Astrocyte (in vitro differentiated cells and primary cell): ENCODE measurements at regions not wholly inside any gene's neighbourhood (a gene's known extent, or its start where the extent isn't known, plus 50 kb on each side); places are given as distances from the start of the nearest gene placed in this dataset.

Experiments
- DNase-seq: peaks from one replicate; pipeline ENCODE4 v3.0.0-alpha.2; 2010; ENCODE audit warnings: low read depth
- FAIRE-seq: peaks from 2 replicates; lab custom pipeline; 2011; peaks lifted over from hg19 to GRCh38; lab: Jason Lieb, UNC
- H2AFZ ChIP-seq: 2 replicates; pipeline ENCODE4 v1.6.0; 2012; ENCODE audit warnings: low read depth, low read length, inconsistent platforms
- H3K27ac ChIP-seq: 2 replicates; pipeline ENCODE4 v1.5.1; 2011; ENCODE audit warnings: low read depth, low read length, inconsistent platforms
- H3K27me3 ChIP-seq: 2 replicates; pipeline ENCODE4 v1.6.0; 2011; ENCODE audit warnings: low read length, inconsistent platforms; ENCODE audit not compliant: insufficient read depth
- H3K36me3 ChIP-seq: 2 replicates; pipeline ENCODE4 v1.5.1; 2011; ENCODE audit warnings: low read length, inconsistent platforms; ENCODE audit not compliant: insufficient read depth
- H3K4me1 ChIP-seq: 2 replicates; pipeline ENCODE4 v1.5.1; 2011; ENCODE audit warnings: low read length, inconsistent platforms; ENCODE audit not compliant: insufficient read depth
- H3K4me2 ChIP-seq: 2 replicates; pipeline ENCODE4 v1.6.0; 2012; ENCODE audit warnings: low read length, inconsistent platforms
- H3K4me3 ChIP-seq: 2 replicates; pipeline ENCODE4 v1.5.1; 2011; ENCODE audit warnings: low read depth, mild to moderate bottlenecking, low read length, inconsistent platforms; ENCODE audit not compliant: insufficient read depth
- H3K79me2 ChIP-seq: 2 replicates; pipeline ENCODE4 v1.6.0; 2012; ENCODE audit warnings: mild to moderate bottlenecking, low read length, inconsistent platforms; ENCODE audit not compliant: insufficient read depth
- H3K9ac ChIP-seq: 2 replicates; pipeline ENCODE4 v1.6.0; 2012; ENCODE audit warnings: mild to moderate bottlenecking, low read length, inconsistent platforms
- H3K9me3 ChIP-seq: 2 replicates; pipeline ENCODE4 v1.5.1; 2012; ENCODE audit warnings: low read depth, mild to moderate bottlenecking, low read length, inconsistent platforms; ENCODE audit not compliant: insufficient read depth
- H4K20me1 ChIP-seq: 2 replicates; pipeline ENCODE4 v1.6.0; 2012; ENCODE audit warnings: low read length, inconsistent platforms; ENCODE audit not compliant: insufficient read depth
- H3K27ac Mint-ChIP-seq: one replicate; pipeline ENCODE4 v1.8.0; 2021; ENCODE audit warnings: mild to moderate bottlenecking, mixed read lengths; ENCODE audit not compliant: unreplicated experiment
- H3K27me3 Mint-ChIP-seq: one replicate; pipeline ENCODE4 v1.8.0; 2021; ENCODE audit warnings: low read depth, mixed read lengths; ENCODE audit not compliant: unreplicated experiment
- H3K36me3 Mint-ChIP-seq: one replicate; pipeline ENCODE4 v1.8.0; 2021; ENCODE audit warnings: low read depth, mixed read lengths; ENCODE audit not compliant: unreplicated experiment
- H3K4me1 Mint-ChIP-seq: one replicate; pipeline ENCODE4 v1.8.0; 2021; ENCODE audit warnings: low read depth, mixed read lengths; ENCODE audit not compliant: unreplicated experiment
- H3K4me3 Mint-ChIP-seq: one replicate; pipeline ENCODE4 v1.8.0; 2021; ENCODE audit warnings: mild to moderate bottlenecking, moderate library complexity, mixed read lengths; ENCODE audit not compliant: unreplicated experiment
- H3K9me3 Mint-ChIP-seq: one replicate; pipeline ENCODE4 v1.8.0; 2021; ENCODE audit warnings: mild to moderate bottlenecking, mixed read lengths; ENCODE audit not compliant: unreplicated experiment
- EZH2 ChIP-seq: IDR thresholded peaks from 2 replicates; pipeline ENCODE4 v1.6.1; 2012; ENCODE audit warnings: mild to moderate bottlenecking, low read length, inconsistent platforms; ENCODE audit not compliant: insufficient read depth
- TF ChIP-seq, protein P1 (sequence below): IDR thresholded peaks from 2 replicates; pipeline ENCODE4 v1.5.1; 2011; ENCODE audit warnings: low read depth, mild to moderate bottlenecking, inconsistent platforms, low read length, moderate library complexity; ENCODE audit not compliant: insufficient read depth

GRCh38 chr2:39954346-39954745 lies 175.3 kb upstream of the THUMPD2 start:
- Histone ChIP-seq H3K4me1 (peaks cover 3% of the 10 kb centered on the region), H3K4me2 (peak overlapping the region; percentile 14), H3K79me2 (no peaks in the 10 kb centered on the region), H3K27me3 (no peaks in the 10 kb centered on the region), H3K9me3 (no peaks in the 10 kb centered on the region), H3K27ac (no peak overlapping the region), H3K9ac (no peak overlapping the region), H3K36me3 (no peaks in the 10 kb centered on the region), H2AFZ (no peak overlapping the region), H4K20me1 (no peaks in the 10 kb centered on the region), H3K4me3 (no peak overlapping the region)
- H3K27ac Mint-ChIP-seq = no peak overlapping the region
- TF ChIP-seq, protein P1, sequence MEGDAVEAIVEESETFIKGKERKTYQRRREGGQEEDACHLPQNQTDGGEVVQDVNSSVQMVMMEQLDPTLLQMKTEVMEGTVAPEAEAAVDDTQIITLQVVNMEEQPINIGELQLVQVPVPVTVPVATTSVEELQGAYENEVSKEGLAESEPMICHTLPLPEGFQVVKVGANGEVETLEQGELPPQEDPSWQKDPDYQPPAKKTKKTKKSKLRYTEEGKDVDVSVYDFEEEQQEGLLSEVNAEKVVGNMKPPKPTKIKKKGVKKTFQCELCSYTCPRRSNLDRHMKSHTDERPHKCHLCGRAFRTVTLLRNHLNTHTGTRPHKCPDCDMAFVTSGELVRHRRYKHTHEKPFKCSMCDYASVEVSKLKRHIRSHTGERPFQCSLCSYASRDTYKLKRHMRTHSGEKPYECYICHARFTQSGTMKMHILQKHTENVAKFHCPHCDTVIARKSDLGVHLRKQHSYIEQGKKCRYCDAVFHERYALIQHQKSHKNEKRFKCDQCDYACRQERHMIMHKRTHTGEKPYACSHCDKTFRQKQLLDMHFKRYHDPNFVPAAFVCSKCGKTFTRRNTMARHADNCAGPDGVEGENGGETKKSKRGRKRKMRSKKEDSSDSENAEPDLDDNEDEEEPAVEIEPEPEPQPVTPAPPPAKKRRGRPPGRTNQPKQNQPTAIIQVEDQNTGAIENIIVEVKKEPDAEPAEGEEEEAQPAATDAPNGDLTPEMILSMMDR = no peak
- TF ChIP-seq EZH2 = no peak
- DNase-seq (peak; percentile 65), FAIRE-seq (peak; percentile 63)
- no peaks in the 10 kb centered on the region for H3K9me3 Mint-ChIP-seq
- H3K4me3 Mint-ChIP-seq = no peak overlapping the region
- peaks cover 13% of the 10 kb centered on the region for H3K4me1 Mint-ChIP-seq
- H3K36me3 Mint-ChIP-seq = no peaks in the 10 kb centered on the region
- H3K27me3 Mint-ChIP-seq = no peaks in the 10 kb centered on the region

GRCh38 chr2:39949131-39949530 lies 170.1 kb upstream of the THUMPD2 start:
- no peak overlapping the region for H3K27ac ChIP-seq
- no peaks in the 10 kb centered on the region for H4K20me1 ChIP-seq
- no peaks in the 10 kb centered on the region for H3K36me3 ChIP-seq
- FAIRE-seq = no peak
- TF ChIP-seq, protein P1 = no peak
- TF ChIP-seq EZH2 = no peak
- no peaks in the 10 kb centered on the region for H3K9me3 Mint-ChIP-seq
- peaks cover 12% of the 10 kb centered on the region for H3K4me1 Mint-ChIP-seq
- H3K9ac ChIP-seq = no peak overlapping the region
- H3K4me3 Mint-ChIP-seq = no peak overlapping the region
- no peaks in the 10 kb centered on the region for H3K79me2 ChIP-seq
- H2AFZ ChIP-seq = no peak overlapping the region
- peak; percentile 63 for DNase-seq
- H3K4me1 ChIP-seq = peaks cover 14% of the 10 kb centered on the region
- H3K27me3 ChIP-seq = no peaks in the 10 kb centered on the region
- peak overlapping the region; percentile 34 for H3K4me2 ChIP-seq
- no peaks in the 10 kb centered on the region for H3K9me3 ChIP-seq
- no peak overlapping the region for H3K27ac Mint-ChIP-seq
- H3K36me3 Mint-ChIP-seq = no peaks in the 10 kb centered on the region
- H3K4me3 ChIP-seq = no peak overlapping the region
- H3K27me3 Mint-ChIP-seq = no peaks in the 10 kb centered on the region

GRCh38 chr2:39948016-39948719 lies 169.1 kb upstream of the THUMPD2 start:
- Histone ChIP-seq H3K27me3 (no peaks in the 10 kb centered on the region), H2AFZ (no peak overlapping the region), H3K9me3 (no peaks in the 10 kb centered on the region), H3K36me3 (no peaks in the 10 kb centered on the region), H4K20me1 (no peaks in the 10 kb centered on the region), H3K9ac (peak overlapping the region; percentile 7), H3K79me2 (no peaks in the 10 kb centered on the region), H3K4me1 (peaks cover 14% of the 10 kb centered on the region), H3K27ac (peak overlapping the region; percentile 45), H3K4me2 (peak overlapping the region; percentile 34), H3K4me3 (no peak overlapping the region)
- Mint-ChIP-seq H3K9me3 (no peaks in the 10 kb centered on the region), H3K4me1 (peaks cover 8% of the 10 kb centered on the region), H3K36me3 (no peaks in the 10 kb centered on the region), H3K27ac (no peak overlapping the region), H3K27me3 (no peaks in the 10 kb centered on the region), H3K4me3 (no peak overlapping the region)
- DNase-seq (peak; percentile 75), FAIRE-seq (peak; percentile 91)
- TF ChIP-seq, protein P1 = no peak
- no peak for TF ChIP-seq EZH2
